RWPE1 (cell line): ENCODE measurements at regions not wholly inside any gene's neighbourhood (a gene's known extent, or its start where the extent isn't known, plus 50 kb on each side); places are given as distances from the start of the nearest gene placed in this dataset.

Experiments
- CTCF ChIA-PET: fragments of 350-600 bp; sonication (Branson Sonifier 250); formaldehyde crosslinking; extraction: SDS; loops from one replicate; lab custom pipeline; 2021; lab: Yijun Ruan, JAX
- POLR2A ChIA-PET: fragments of 400-600 bp; formaldehyde crosslinking; extraction: SDS; loops from one replicate; lab custom pipeline; 2020; ENCODE audit warnings: antibody characterized with exemption; ENCODE audit not compliant: low non-redundant PET; lab: Yijun Ruan, JAX
- DNase-seq: peaks from one replicate; pipeline ENCODE4 v3.0.0; 2012; ENCODE audit warnings: low spot score
- H3K27ac ChIP-seq: fragments of 450-650 bp; 2 replicates; pipeline ENCODE4 v1.5.1; 2017
- TF ChIP-seq, protein P1 (sequence below): fragments of 450-650 bp; conservative IDR thresholded peaks from 2 replicates; pipeline ENCODE4 v1.5.1; 2017; ENCODE audit warnings: low read depth, mild to moderate bottlenecking

DNA sequence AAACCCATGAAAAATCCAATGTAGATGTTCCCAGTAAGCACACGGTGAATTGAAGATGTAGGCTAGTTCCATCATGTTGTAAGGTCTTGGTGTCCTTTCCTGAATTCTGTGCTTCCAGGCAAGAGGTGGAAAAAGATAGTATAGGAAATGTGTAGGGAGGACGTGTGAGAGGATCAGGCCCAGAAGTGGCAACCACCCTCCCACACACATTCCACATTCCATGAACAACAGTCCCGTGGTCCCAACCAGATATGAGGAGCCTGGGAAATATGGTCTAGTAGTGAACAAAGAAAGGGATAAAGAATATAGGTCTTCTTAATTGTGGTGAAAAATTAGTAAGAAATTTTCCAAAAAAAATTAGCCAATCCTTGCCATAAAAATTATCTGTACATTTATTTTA lies 1254.2 kb upstream of the SLC10A2 start:
- no peak overlapping the region for H3K27ac ChIP-seq
- CTCF ChIA-PET, result no interaction called here
- TF ChIP-seq, protein P1, sequence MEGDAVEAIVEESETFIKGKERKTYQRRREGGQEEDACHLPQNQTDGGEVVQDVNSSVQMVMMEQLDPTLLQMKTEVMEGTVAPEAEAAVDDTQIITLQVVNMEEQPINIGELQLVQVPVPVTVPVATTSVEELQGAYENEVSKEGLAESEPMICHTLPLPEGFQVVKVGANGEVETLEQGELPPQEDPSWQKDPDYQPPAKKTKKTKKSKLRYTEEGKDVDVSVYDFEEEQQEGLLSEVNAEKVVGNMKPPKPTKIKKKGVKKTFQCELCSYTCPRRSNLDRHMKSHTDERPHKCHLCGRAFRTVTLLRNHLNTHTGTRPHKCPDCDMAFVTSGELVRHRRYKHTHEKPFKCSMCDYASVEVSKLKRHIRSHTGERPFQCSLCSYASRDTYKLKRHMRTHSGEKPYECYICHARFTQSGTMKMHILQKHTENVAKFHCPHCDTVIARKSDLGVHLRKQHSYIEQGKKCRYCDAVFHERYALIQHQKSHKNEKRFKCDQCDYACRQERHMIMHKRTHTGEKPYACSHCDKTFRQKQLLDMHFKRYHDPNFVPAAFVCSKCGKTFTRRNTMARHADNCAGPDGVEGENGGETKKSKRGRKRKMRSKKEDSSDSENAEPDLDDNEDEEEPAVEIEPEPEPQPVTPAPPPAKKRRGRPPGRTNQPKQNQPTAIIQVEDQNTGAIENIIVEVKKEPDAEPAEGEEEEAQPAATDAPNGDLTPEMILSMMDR, result no peak
- POLR2A ChIA-PET, result no interaction called here
- DNase-seq, result no peak

DNA sequence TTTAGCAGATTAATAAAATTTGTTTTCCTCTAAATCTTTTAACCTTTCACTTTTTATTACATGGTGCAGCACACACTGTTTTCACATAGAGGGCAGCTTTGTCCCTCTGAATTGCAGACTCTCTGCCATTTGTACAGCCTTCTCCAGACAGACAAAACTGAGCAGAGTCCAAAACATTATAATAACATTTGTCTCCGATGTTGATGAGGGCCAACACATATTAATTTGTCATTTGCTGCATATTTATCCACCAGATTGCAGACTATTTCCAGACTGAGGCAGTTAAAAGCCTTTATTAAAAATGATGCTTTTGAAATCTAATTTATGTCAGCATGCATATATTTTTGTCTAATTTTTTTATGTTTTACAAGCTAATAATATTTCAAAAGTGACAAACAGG lies 1251.9 kb upstream of the SLC10A2 start:
- ChIA-PET POLR2A (no interaction called here), CTCF (interaction anchor here (0.6 to 0.7 kb wide), 2 partner anchors 128 to 423 kb away, joined by 3 read pairs; no protein-coding TSS in a partner anchor)
- no peak overlapping the region for H3K27ac ChIP-seq
- no peak for DNase-seq
- TF ChIP-seq, protein P1, result peak; percentile 50

DNA sequence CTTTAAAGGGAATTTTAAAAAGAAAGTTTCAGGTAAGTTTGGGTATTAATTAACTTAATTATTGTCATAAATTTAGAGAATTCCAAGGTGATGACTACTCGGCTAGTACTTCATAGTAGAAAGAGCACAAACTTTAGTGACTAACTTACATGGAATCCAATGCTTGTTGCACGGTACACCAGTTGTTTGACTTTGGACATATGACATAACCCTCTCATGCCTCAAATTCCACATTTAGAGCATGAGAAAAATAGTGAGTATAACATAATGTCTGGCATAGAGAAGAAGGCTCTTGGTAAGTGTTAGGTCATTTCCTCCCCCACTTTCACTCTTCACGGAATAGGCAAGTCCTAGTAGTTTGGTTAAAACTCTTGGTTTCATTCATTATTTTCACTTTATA lies 1249.4 kb upstream of the SLC10A2 start:
- ChIA-PET POLR2A (no interaction called here), CTCF (no interaction called here)
- TF ChIP-seq, protein P1, result no peak
- peak; percentile 53 for DNase-seq
- H3K27ac ChIP-seq, result no peak overlapping the region

DNA sequence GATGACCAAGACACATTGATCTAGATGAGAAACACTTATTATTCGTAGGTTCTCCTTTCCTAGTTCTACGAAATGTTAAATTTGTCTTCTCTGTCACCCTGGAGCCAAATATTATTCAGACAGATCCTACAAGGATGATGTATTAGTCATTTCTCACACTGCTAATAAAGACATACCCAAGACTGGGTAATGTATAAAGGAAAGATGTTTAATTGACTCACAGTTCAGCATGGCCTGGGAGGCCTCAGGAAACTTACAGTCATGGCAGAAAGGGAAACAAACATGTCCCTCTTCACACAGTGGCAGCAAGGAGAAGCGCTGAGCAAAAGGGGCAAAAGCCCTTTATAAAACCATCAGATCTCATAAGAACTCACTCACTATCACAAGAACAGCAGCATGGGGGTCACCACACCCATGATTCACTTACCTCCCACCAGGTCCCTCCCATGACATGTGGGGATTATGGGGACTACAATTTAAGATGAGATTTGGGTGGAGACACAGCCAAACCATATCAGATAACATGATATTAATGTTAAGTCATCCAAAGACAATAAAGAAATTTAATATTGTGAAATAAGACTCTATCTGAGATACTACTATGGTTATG lies 1248.8 kb upstream of the SLC10A2 start:
- CTCF ChIA-PET, result no interaction called here
- TF ChIP-seq, protein P1, result no peak
- no peak overlapping the region; the same call in 1 of the 2 replicates for H3K27ac ChIP-seq
- DNase-seq, result no peak
- POLR2A ChIA-PET, result no interaction called here

DNA sequence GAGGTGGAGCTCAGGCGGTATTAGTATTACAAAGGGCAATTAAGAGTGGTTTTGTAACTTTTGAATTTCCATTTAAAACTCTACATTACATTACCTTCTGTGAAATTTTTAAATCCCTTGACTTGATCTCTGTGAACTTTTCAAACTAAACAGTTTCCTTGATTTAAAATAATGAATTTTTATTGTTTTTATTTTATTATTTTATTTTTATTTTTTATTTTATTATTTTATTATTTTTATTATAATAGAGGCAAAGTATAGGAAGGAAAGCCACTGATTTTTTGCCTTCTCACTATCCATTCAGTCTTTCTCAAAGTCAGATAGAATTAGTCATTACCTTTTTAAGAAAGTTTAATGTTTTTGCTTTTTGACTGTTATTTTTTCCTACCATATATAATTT lies 1248.1 kb upstream of the SLC10A2 start:
- no peak for DNase-seq
- POLR2A ChIA-PET, result no interaction called here
- TF ChIP-seq, protein P1, result no peak
- no peak overlapping the region for H3K27ac ChIP-seq
- CTCF ChIA-PET, result no interaction called here

DNA sequence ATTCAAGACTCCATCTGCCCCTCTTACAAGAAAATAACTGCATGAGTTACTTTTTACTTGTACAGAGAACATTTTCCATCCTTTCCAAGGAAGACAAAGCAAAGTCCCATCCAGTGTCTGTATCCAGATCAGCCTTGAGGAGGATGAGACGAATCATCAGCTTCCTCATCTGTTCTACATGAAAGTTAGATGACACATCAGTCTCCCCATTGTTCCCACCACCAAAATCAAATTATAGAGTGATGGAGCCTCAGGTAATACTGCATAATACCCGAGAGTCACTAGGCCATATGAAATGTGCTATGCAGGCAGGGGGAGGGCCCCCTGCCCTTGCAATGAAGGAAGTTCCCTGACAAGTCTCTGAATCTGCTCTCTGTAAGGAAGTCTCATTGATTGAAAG lies 1244.6 kb upstream of the SLC10A2 start:
- no peak overlapping the region for H3K27ac ChIP-seq
- POLR2A ChIA-PET, result no interaction called here
- DNase-seq, result no peak
- TF ChIP-seq, protein P1, result no peak
- CTCF ChIA-PET, result interaction anchor here (0.6 kb wide), 1 partner anchor 51 kb away, joined by 3 read pairs; no protein-coding TSS in a partner anchor
